Mesenchymal stem cell (in vitro differentiated cells and primary cell): ENCODE measurements at regions not wholly inside any gene's neighbourhood (a gene's known extent, or its start where the extent isn't known, plus 50 kb on each side); places are given as distances from the start of the nearest gene placed in this dataset.
"Not testable (repeated sequence)": the region's sequence is repeated elsewhere in the genome, so short reads cannot be mapped to it uniquely, and the experiment has no call there.

Experiments used
- DNase-seq: peaks from one replicate; pipeline ENCODE4 v3.0.0-alpha.2; 2013
- H2AFZ ChIP-seq: one replicate; pipeline ENCODE4 v1.6.1; 2013; ENCODE audit warnings: low read depth, mild to moderate bottlenecking, control low read depth, inconsistent platforms, low read length, moderate library complexity
- H2AK5ac ChIP-seq: 2 replicates; pipeline ENCODE4 v1.6.1; 2013; ENCODE audit warnings: low read length, moderate library complexity, mild to moderate bottlenecking, inconsistent platforms; ENCODE audit not compliant: severe bottlenecking
- H2BK120ac ChIP-seq: one replicate; pipeline ENCODE4 v1.6.1; 2013; ENCODE audit warnings: low read depth, mild to moderate bottlenecking, inconsistent platforms, low read length, moderate library complexity
- H2BK12ac ChIP-seq, 2 experiments: one replicate each; pipeline ENCODE4 v1.6.1; 2013; ENCODE audit warnings: inconsistent platforms in 2 of 2, low read length in 2 of 2, mild to moderate bottlenecking in 2 of 2, moderate library complexity in 2 of 2, control low read depth in 1 of 2
- H2BK15ac ChIP-seq: one replicate; pipeline ENCODE4 v1.6.1; 2013; ENCODE audit warnings: mild to moderate bottlenecking, low read depth, inconsistent platforms; ENCODE audit not compliant: poor library complexity, severe bottlenecking
- H2BK5ac ChIP-seq: 2 replicates; pipeline ENCODE4 v1.6.1; 2013; ENCODE audit warnings: low read depth, mild to moderate bottlenecking, low read length, control low read depth, inconsistent platforms; ENCODE audit not compliant: poor library complexity, severe bottlenecking
- H3K14ac ChIP-seq, 2 experiments: one replicate each; pipeline ENCODE4 v1.6.1; 2013; ENCODE audit warnings: inconsistent platforms in 2 of 2, low read length in 2 of 2, control low read depth in 1 of 2, mild to moderate bottlenecking in 1 of 2, moderate library complexity in 1 of 2
- H3K18ac ChIP-seq, 2 experiments: one replicate each; pipeline ENCODE4 v1.6.1; 2013; ENCODE audit warnings: inconsistent platforms in 2 of 2, low read length in 2 of 2, control low read depth in 1 of 2, low read depth in 1 of 2, mild to moderate bottlenecking in 1 of 2
- H3K23ac ChIP-seq, 2 experiments: one replicate each; pipeline ENCODE4 v1.6.1; 2013; ENCODE audit warnings: inconsistent platforms in 2 of 2, low read length in 2 of 2, mild to moderate bottlenecking in 2 of 2, moderate library complexity in 2 of 2, control low read depth in 1 of 2
- H3K27ac ChIP-seq: 2 replicates; pipeline ENCODE4 v1.5.1; 2013; ENCODE audit warnings: mild to moderate bottlenecking, moderate library complexity, low read length, control low read depth, inconsistent platforms; ENCODE audit not compliant: poor library complexity, severe bottlenecking
- H3K27me3 ChIP-seq, 2 experiments: 2 replicates each; pipeline versions ENCODE4 v1.6.1 to v1.7.0; 2013; ENCODE audit warnings: low read length in 2 of 2, mild to moderate bottlenecking in 2 of 2, moderate library complexity in 2 of 2, control low read depth in 1 of 2, inconsistent platforms in 1 of 2; ENCODE audit not compliant: control insufficient read depth in 1 of 2, insufficient read depth in 1 of 2
- H3K36me3 ChIP-seq, 2 experiments: 2 replicates each; pipeline versions ENCODE4 v1.6.1 to v1.7.0; 2013; ENCODE audit warnings: low read length in 2 of 2, control low read depth in 1 of 2, inconsistent platforms in 1 of 2, low read depth in 1 of 2, mild to moderate bottlenecking in 1 of 2; ENCODE audit not compliant: insufficient read depth in 2 of 2, control insufficient read depth in 1 of 2
- H3K4ac ChIP-seq, 2 experiments: one replicate each; pipeline ENCODE4 v1.6.1; 2013; ENCODE audit warnings: inconsistent platforms in 2 of 2, low read length in 2 of 2, mild to moderate bottlenecking in 2 of 2, moderate library complexity in 2 of 2, control low read depth in 1 of 2, low read depth in 1 of 2
- H3K4me1 ChIP-seq: 2 replicates; pipeline ENCODE4 v1.6.1; 2013; ENCODE audit warnings: low read depth, low read length, control low read depth; ENCODE audit not compliant: control insufficient read depth, insufficient read depth
- H3K4me2 ChIP-seq: 2 replicates; pipeline ENCODE4 v1.6.1; 2013; ENCODE audit warnings: low read length, mild to moderate bottlenecking, inconsistent platforms; ENCODE audit not compliant: poor library complexity, severe bottlenecking
- H3K4me3 ChIP-seq, 2 experiments: 2 replicates each; pipeline versions ENCODE4 v1.5.1 to v1.7.0; 2013; ENCODE audit warnings: low read length in 2 of 2, mild to moderate bottlenecking in 2 of 2, control low read depth in 1 of 2, low read depth in 1 of 2; ENCODE audit not compliant: insufficient read depth in 1 of 2
- H3K79me1 ChIP-seq: replicated peaks from 2 replicates; pipeline ENCODE4 v1.6.1; 2013; ENCODE audit warnings: mild to moderate bottlenecking, control low read depth, low read length, inconsistent platforms; ENCODE audit not compliant: poor library complexity, severe bottlenecking
- H3K9ac ChIP-seq: 2 replicates; pipeline ENCODE4 v1.7.0; 2013; ENCODE audit warnings: mild to moderate bottlenecking, low read length, moderate library complexity
- H3K9me3 ChIP-seq: 2 replicates; pipeline ENCODE4 v1.7.0; 2013; ENCODE audit warnings: mild to moderate bottlenecking, low read length; ENCODE audit not compliant: control insufficient read depth
- H4K8ac ChIP-seq: one replicate; pipeline ENCODE4 v1.6.1; 2013; ENCODE audit warnings: inconsistent platforms, mild to moderate bottlenecking, low read length, moderate library complexity
- H4K91ac ChIP-seq: one replicate; pipeline ENCODE4 v1.6.1; 2013; ENCODE audit warnings: mild to moderate bottlenecking, low read length, inconsistent platforms
- WGBS: methylation state at CpG from one replicate; pipeline ENCODE4 v1.1.7; 2013; ENCODE audit warnings: mixed read lengths; 5-methylcytosine and 5-hydroxymethylcytosine counted together

DNA sequence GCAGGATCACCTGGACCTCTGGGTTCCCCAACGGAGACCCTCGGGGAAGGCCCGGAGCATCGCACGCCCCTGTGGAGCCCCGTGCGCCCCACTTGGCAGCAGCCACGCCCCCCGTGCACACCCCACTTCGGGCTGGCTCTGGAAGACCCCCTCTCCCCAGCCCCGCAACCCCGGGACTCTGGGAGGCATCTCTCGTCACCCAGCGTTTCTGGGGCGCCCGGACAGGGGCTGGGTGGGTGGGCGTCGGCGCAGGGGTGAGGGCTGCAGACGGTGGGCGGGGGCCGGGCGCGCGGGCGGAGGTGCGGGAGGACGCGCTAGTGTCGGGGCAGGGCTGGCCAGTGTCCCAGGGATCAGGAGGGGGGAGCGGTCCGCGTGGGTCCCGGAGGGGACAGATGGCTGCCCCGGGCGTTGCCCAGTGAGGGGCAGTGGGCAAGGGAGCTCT, 2897.3 kb downstream of the RPIA start:
- not testable (repeated sequence) for H4K91ac ChIP-seq, H4K8ac ChIP-seq, H3K79me1 ChIP-seq, H2BK120ac ChIP-seq, H3K36me3 ChIP-seq, H2AK5ac ChIP-seq, H3K9me3 ChIP-seq, H3K23ac ChIP-seq, H3K4ac ChIP-seq, H3K18ac ChIP-seq, H2AFZ ChIP-seq, H2BK12ac ChIP-seq, DNase-seq, H3K4me2 ChIP-seq, H2BK15ac ChIP-seq, H3K27ac ChIP-seq, H3K4me3 ChIP-seq, H2BK5ac ChIP-seq, H3K9ac ChIP-seq, H3K14ac ChIP-seq, H3K4me1 ChIP-seq
- WGBS = 67% methylated on average over 33 of the region's 36 CpGs
- peaks cover 0 to 13% of the 10 kb centered on the region in 2 experiments for H3K27me3 ChIP-seq

- not testable (repeated sequence) for H3K79me1 ChIP-seq, H3K36me3 ChIP-seq, H3K18ac ChIP-seq, H2BK15ac ChIP-seq, H2BK120ac ChIP-seq, H3K4me3 ChIP-seq, H3K27ac ChIP-seq, H4K8ac ChIP-seq, H4K91ac ChIP-seq, H3K9me3 ChIP-seq, H3K23ac ChIP-seq, H3K14ac ChIP-seq, DNase-seq, H2BK12ac ChIP-seq, H2BK5ac ChIP-seq, H2AK5ac ChIP-seq, H2AFZ ChIP-seq, H3K4ac ChIP-seq, H3K9ac ChIP-seq, H3K4me1 ChIP-seq, H3K4me2 ChIP-seq
- WGBS = 43% methylated on average over 52 of the region's 65 CpGs
- peaks cover 0 to 13% of the 10 kb centered on the region in 2 experiments for H3K27me3 ChIP-seq
Measured at GRCh38 chr2:91589454-91590328, 2898.2 kb downstream of the RPIA start.

DNA sequence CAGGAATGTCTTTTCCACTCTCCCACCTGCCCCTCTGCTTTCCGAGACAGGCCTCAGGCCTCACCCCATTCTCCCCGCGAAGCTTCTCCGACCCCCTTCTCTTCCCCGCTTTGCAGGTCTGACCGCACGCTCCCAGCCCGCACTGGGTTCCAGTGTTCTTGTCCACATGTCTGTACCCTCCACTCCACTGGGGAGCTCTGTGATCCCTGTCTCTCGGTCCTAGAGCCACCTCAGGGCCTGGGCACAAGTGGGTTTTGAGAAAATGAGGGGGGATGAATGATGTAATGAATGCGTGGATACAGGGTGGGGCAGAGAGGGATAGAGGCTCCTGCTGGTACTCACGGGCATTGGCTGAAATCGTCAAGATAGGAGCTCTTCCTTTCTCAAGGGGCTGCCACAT, 2898.9 kb downstream of the RPIA start:
- H4K8ac ChIP-seq, DNase-seq, H3K23ac ChIP-seq, H3K9ac ChIP-seq, H4K91ac ChIP-seq, H3K27ac ChIP-seq, H3K4me1 ChIP-seq, H3K4me2 ChIP-seq, H2BK15ac ChIP-seq, H2BK120ac ChIP-seq, H2AFZ ChIP-seq, H3K79me1 ChIP-seq, H3K4ac ChIP-seq, H3K18ac ChIP-seq, H2BK5ac ChIP-seq, H3K4me3 ChIP-seq, H2BK12ac ChIP-seq, H2AK5ac ChIP-seq, H3K36me3 ChIP-seq, H3K14ac ChIP-seq, H3K9me3 ChIP-seq: not testable (repeated sequence)
- peaks cover 0 to 13% of the 10 kb centered on the region in 2 experiments for H3K27me3 ChIP-seq
- WGBS = 84% methylated on average over 7 of the region's 12 CpGs

DNA sequence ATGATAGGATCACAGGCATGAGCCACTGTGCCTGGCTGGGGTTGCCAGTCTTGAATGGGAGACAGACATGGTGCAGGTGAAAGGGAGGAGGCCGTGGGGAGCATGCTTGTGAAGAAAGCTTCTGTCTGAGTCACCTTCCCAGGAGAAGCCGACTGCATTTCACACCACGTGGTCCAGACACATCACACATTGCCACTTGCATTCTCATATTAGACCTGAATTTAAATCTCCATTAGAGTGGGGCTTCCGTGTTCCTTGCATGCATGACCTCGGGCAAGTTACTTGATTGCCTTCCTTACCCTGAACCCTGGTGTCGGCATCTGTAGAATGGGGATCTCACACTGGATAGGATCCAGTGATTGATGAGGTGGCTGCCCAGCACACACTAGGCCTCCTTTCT, 2899.6 kb downstream of the RPIA start:
- H2BK120ac ChIP-seq, H2AFZ ChIP-seq, H3K4me3 ChIP-seq, H3K4ac ChIP-seq, H2BK15ac ChIP-seq, H3K23ac ChIP-seq, H3K9ac ChIP-seq, H3K9me3 ChIP-seq, H3K14ac ChIP-seq, H3K36me3 ChIP-seq, H4K8ac ChIP-seq, H2AK5ac ChIP-seq, H3K18ac ChIP-seq, H3K4me1 ChIP-seq, DNase-seq, H4K91ac ChIP-seq, H2BK12ac ChIP-seq, H3K79me1 ChIP-seq, H3K27ac ChIP-seq, H3K4me2 ChIP-seq, H2BK5ac ChIP-seq: not testable (repeated sequence)
- 74% methylated on average over 2 of the region's 6 CpGs for WGBS
- H3K27me3 ChIP-seq = peaks cover 0 to 13% of the 10 kb centered on the region in 2 experiments
